Skeletal muscle tissue (tissue), 3 donors: ENCODE measurements at regions not wholly inside any gene's neighbourhood (a gene's known extent, or its start where the extent isn't known, plus 50 kb on each side); places are given as distances from the start of the nearest gene placed in this dataset.

Experiments
- H3K27ac ChIP-seq: one replicate; pipeline ENCODE4 v1.7.0; 2013; ENCODE audit warnings: mild to moderate bottlenecking, low read depth, low read length, inconsistent platforms
- H3K27me3 ChIP-seq, 3 donors: one replicate each; pipeline ENCODE4 v1.7.0; 2013; ENCODE audit warnings: low read length in 3 of 3; ENCODE audit not compliant: control insufficient read depth in 3 of 3, insufficient read depth in 3 of 3
- H3K36me3 ChIP-seq, 3 donors: one replicate each; pipeline ENCODE4 v1.7.0; 2013; ENCODE audit warnings: low read length in 3 of 3; ENCODE audit not compliant: control insufficient read depth in 3 of 3, insufficient read depth in 3 of 3
- H3K4me1 ChIP-seq, 3 donors: one replicate each; pipeline ENCODE4 v1.7.0; 2013; ENCODE audit warnings: low read length in 3 of 3, mild to moderate bottlenecking in 3 of 3; ENCODE audit not compliant: control insufficient read depth in 3 of 3, insufficient read depth in 3 of 3
- H3K4me3 ChIP-seq, 3 donors: one replicate each; pipeline ENCODE4 v1.7.0; 2013; ENCODE audit warnings: low read length in 3 of 3
- H3K9ac ChIP-seq, 3 donors: one replicate each; pipeline ENCODE4 v1.7.0; 2013; ENCODE audit warnings: low read length in 3 of 3, mild to moderate bottlenecking in 3 of 3, moderate library complexity in 2 of 3, low read depth in 1 of 3
- H3K9me3 ChIP-seq, 3 donors: one replicate each; pipeline ENCODE4 v1.7.0; 2013; ENCODE audit warnings: low read length in 3 of 3; ENCODE audit not compliant: control insufficient read depth in 3 of 3
- donor health status: Osteomylitis.

GRCh38 chrX:6910218-6910617 lies 237.3 kb upstream of the STS start:
- Histone ChIP-seq H3K36me3 (no peaks in the 10 kb centered on the region), H3K27ac (no peak overlapping the region), H3K4me1 (no peaks in the 10 kb centered on the region), H3K9ac (no peak overlapping the region), H3K27me3 (no peaks in the 10 kb centered on the region), H3K4me3 (no peak overlapping the region), H3K9me3 (no peaks in the 10 kb centered on the region)

- Histone ChIP-seq H3K36me3 (no peaks in the 10 kb centered on the region), H3K9ac (no peak overlapping the region), H3K9me3 (no peaks in the 10 kb centered on the region), H3K27ac (no peak overlapping the region), H3K4me1 (no peaks in the 10 kb centered on the region), H3K27me3 (no peaks in the 10 kb centered on the region), H3K4me3 (no peak overlapping the region)
Measured at GRCh38 chrX:6909396-6909795, 238.1 kb upstream of the STS start.

- no peaks in the 10 kb centered on the region for H3K4me1 ChIP-seq
- H3K27ac ChIP-seq: no peak overlapping the region
- no peaks in the 10 kb centered on the region for H3K27me3 ChIP-seq
- no peak overlapping the region for H3K4me3 ChIP-seq
- H3K36me3 ChIP-seq: no peaks in the 10 kb centered on the region
- H3K9me3 ChIP-seq: peaks cover 0 to 2% (median 0%) of the 10 kb centered on the region in 3 donors
- no peak overlapping the region for H3K9ac ChIP-seq
Measured at GRCh38 chrX:6906608-6907007, 240.9 kb upstream of the STS start.

- no peak overlapping the region for H3K4me3 ChIP-seq
- H3K36me3 ChIP-seq: no peaks in the 10 kb centered on the region
- no peaks in the 10 kb centered on the region for H3K4me1 ChIP-seq
- H3K9me3 ChIP-seq: peaks cover 0 to 2% (median 0%) of the 10 kb centered on the region in 3 donors
- H3K9ac ChIP-seq: no peak overlapping the region
- no peaks in the 10 kb centered on the region for H3K27me3 ChIP-seq
- H3K27ac ChIP-seq: no peak overlapping the region
Measured at GRCh38 chrX:6904156-6904555, 243.4 kb upstream of the STS start.

- Histone ChIP-seq H3K9ac (no peak overlapping the region), H3K27me3 (no peaks in the 10 kb centered on the region), H3K4me1 (no peaks in the 10 kb centered on the region), H3K4me3 (no peak overlapping the region), H3K9me3 (no peaks in the 10 kb centered on the region), H3K36me3 (no peaks in the 10 kb centered on the region), H3K27ac (no peak overlapping the region)
Measured at GRCh38 chrX:6898371-6898770, 249.1 kb upstream of the STS start.

GRCh38 chrX:6891404-6891803 lies 256.1 kb upstream of the STS start:
- H3K9me3 ChIP-seq: peaks cover 0 to 5% (median 0%) of the 10 kb centered on the region in 3 donors
- no peak overlapping the region for H3K27ac ChIP-seq
- H3K27me3 ChIP-seq: no peaks in the 10 kb centered on the region
- no peaks in the 10 kb centered on the region for H3K4me1 ChIP-seq
- no peak overlapping the region for H3K9ac ChIP-seq
- no peaks in the 10 kb centered on the region for H3K36me3 ChIP-seq
- no peak overlapping the region for H3K4me3 ChIP-seq

GRCh38 chrX:6890544-6891261 lies 256.8 kb upstream of the STS start:
- Histone ChIP-seq H3K9me3 (peaks cover 0 to 5% (median 0%) of the 10 kb centered on the region in 3 donors), H3K36me3 (no peaks in the 10 kb centered on the region), H3K9ac (no peak overlapping the region), H3K4me3 (no peak overlapping the region), H3K4me1 (no peaks in the 10 kb centered on the region), H3K27ac (no peak overlapping the region), H3K27me3 (no peaks in the 10 kb centered on the region)

GRCh38 chrX:6885909-6886308 lies 261.6 kb upstream of the STS start:
- no peak overlapping the region for H3K4me3 ChIP-seq
- H3K27ac ChIP-seq: no peak overlapping the region
- H3K9ac ChIP-seq: no peak overlapping the region
- H3K4me1 ChIP-seq: no peaks in the 10 kb centered on the region
- no peaks in the 10 kb centered on the region for H3K27me3 ChIP-seq
- H3K36me3 ChIP-seq: no peaks in the 10 kb centered on the region
- H3K9me3 ChIP-seq: no peaks in the 10 kb centered on the region

GRCh38 chrX:6885396-6885795 lies 262.1 kb upstream of the STS start:
- H3K4me1 ChIP-seq: no peaks in the 10 kb centered on the region
- H3K9ac ChIP-seq: no peak overlapping the region
- no peak overlapping the region for H3K4me3 ChIP-seq
- H3K27ac ChIP-seq: no peak overlapping the region
- no peaks in the 10 kb centered on the region for H3K9me3 ChIP-seq
- H3K36me3 ChIP-seq: no peaks in the 10 kb centered on the region
- no peaks in the 10 kb centered on the region for H3K27me3 ChIP-seq

GRCh38 chrX:6861456-6861855 lies 286.1 kb upstream of the STS start:
- Histone ChIP-seq H3K9me3 (no peaks in the 10 kb centered on the region), H3K4me1 (no peaks in the 10 kb centered on the region), H3K36me3 (no peaks in the 10 kb centered on the region), H3K27ac (no peak overlapping the region), H3K27me3 (no peaks in the 10 kb centered on the region), H3K9ac (no peak overlapping the region), H3K4me3 (no peak overlapping the region)
